Neural cell (in vitro differentiated cells): ENCODE measurements at regions not wholly inside any gene's neighbourhood (a gene's known extent, or its start where the extent isn't known, plus 50 kb on each side); places are given as distances from the start of the nearest gene placed in this dataset.

Experiments
- CTCF ChIP-seq: fragments of 450-650 bp; IDR thresholded peaks from 2 replicates; pipeline ENCODE4 v1.5.1; 2014; ENCODE audit warnings: antibody characterized with exemption, mild to moderate bottlenecking, moderate library complexity; ENCODE audit not compliant: poor library complexity, severe bottlenecking
- EZH2 ChIP-seq: fragments of 200-600, 300-800 bp; shearing (Covaris generic), sonication (generic); IDR thresholded peaks from 2 replicates; pipeline ENCODE4 v1.6.1; 2014; ENCODE audit warnings: antibody characterized with exemption, low read length, borderline replicate concordance, mild to moderate bottlenecking; ENCODE audit not compliant: insufficient read depth, poor library complexity, severe bottlenecking
- RAD21 ChIP-seq: fragments of 450-650 bp; conservative IDR thresholded peaks from 2 replicates; pipeline ENCODE4 v1.6.1; 2014; ENCODE audit warnings: antibody characterized with exemption, mild to moderate bottlenecking, moderate library complexity
- REST ChIP-seq: IDR thresholded peaks from 2 replicates; pipeline ENCODE4 v1.6.1; 2012; ENCODE audit warnings: borderline replicate concordance
- TAF1 ChIP-seq: IDR thresholded peaks from 2 replicates; pipeline ENCODE4 v1.6.1; 2012; ENCODE audit warnings: low read depth

GRCh38 chr20:39431091-39431880 lies 469.1 kb downstream of the DHX35 start:
- TF ChIP-seq CTCF, result no peak
- no peak for TF ChIP-seq REST
- TF ChIP-seq EZH2, result no peak
- no peak for TF ChIP-seq RAD21
- TF ChIP-seq TAF1, result no peak
